Cardiac fibroblast (primary cell): ENCODE measurements at regions not wholly inside any gene's neighbourhood (a gene's known extent, or its start where the extent isn't known, plus 50 kb on each side); places are given as distances from the start of the nearest gene placed in this dataset.
"Not testable (repeated sequence)": the region's sequence is repeated elsewhere in the genome, so short reads cannot be mapped to it uniquely, and the experiment has no call there.

Experiments
- DNase-seq, 2 donors: peaks; one replicate each; pipeline versions ENCODE4 v3.0.0 to v3.0.0-alpha.2; 2010; ENCODE audit warnings: low read depth in 2 of 2
- H3K4me3 ChIP-seq, 2 donors: replicated peaks in 1 of 2; 1 replicate in 1 of 2; 2 replicates in 1 of 2; pipeline ENCODE4 v1.5.1; 2011; ENCODE audit warnings: low read depth in 2 of 2, low read length in 2 of 2, mild to moderate bottlenecking in 2 of 2, moderate library complexity in 1 of 2
- CTCF ChIP-seq: IDR thresholded peaks from one replicate; pipeline ENCODE4 v1.5.1; 2011; ENCODE audit warnings: low read depth, mild to moderate bottlenecking, low read length, inconsistent platforms

GRCh38 chr4:85039526-85039925 is 73.0 kb upstream of the WDFY3 start:
- no peak overlapping the region for H3K4me3 ChIP-seq
- TF ChIP-seq CTCF, result no peak
- peak; percentile 64 to 89 for DNase-seq

GRCh38 chr4:85043812-85044496 is 77.5 kb upstream of the WDFY3 start:
- H3K4me3 ChIP-seq, DNase-seq: not testable (repeated sequence)

GRCh38 chr4:85050736-85051135 is 84.2 kb upstream of the WDFY3 start:
- H3K4me3 ChIP-seq, result no peak overlapping the region
- TF ChIP-seq CTCF, result no peak
- DNase-seq, result no peak

GRCh38 chr4:85051526-85051925 is 85.0 kb upstream of the WDFY3 start:
- H3K4me3 ChIP-seq, result no peak overlapping the region
- TF ChIP-seq CTCF, result no peak
- no peak for DNase-seq

GRCh38 chr4:85054925-85055324 is 88.4 kb upstream of the WDFY3 start:
- DNase-seq, H3K4me3 ChIP-seq: not testable (repeated sequence)

- no peak overlapping the region for H3K4me3 ChIP-seq
- DNase-seq, result no peak
- no peak for TF ChIP-seq CTCF
Measured at GRCh38 chr4:85058551-85058950, 92.1 kb upstream of the WDFY3 start.

GRCh38 chr4:85061974-85062373 is 95.5 kb upstream of the WDFY3 start:
- no peak for TF ChIP-seq CTCF
- DNase-seq, result no peak
- H3K4me3 ChIP-seq, result no peak overlapping the region

- no peak for TF ChIP-seq CTCF
- H3K4me3 ChIP-seq, result no peak overlapping the region
- DNase-seq, result no peak
Measured at GRCh38 chr4:85062466-85062865, 96.0 kb upstream of the WDFY3 start.
